Keratinocyte (primary cell): ENCODE measurements at regions not wholly inside any gene's neighbourhood (a gene's known extent, or its start where the extent isn't known, plus 50 kb on each side); places are given as distances from the start of the nearest gene placed in this dataset.

Experiments
- DNase-seq: peaks from one replicate; pipeline ENCODE4 v3.0.0-alpha.2; 2011; ENCODE audit warnings: low read depth, missing footprints, low spot score
- FAIRE-seq: peaks from 2 replicates; lab custom pipeline; 2011; peaks lifted over from hg19 to GRCh38; lab: Jason Lieb, UNC
- H2AFZ ChIP-seq: 2 replicates; pipeline ENCODE4 v1.6.0; 2012; ENCODE audit warnings: low read length, control low read depth, inconsistent platforms; ENCODE audit not compliant: control insufficient read depth
- H3K27ac ChIP-seq: 2 replicates; pipeline ENCODE4 v1.5.1; 2011; ENCODE audit warnings: low read length; ENCODE audit not compliant: control insufficient read depth, insufficient read depth
- H3K27me3 ChIP-seq: 3 replicates; pipeline ENCODE4 v1.6.0; 2011; ENCODE audit warnings: low read length; ENCODE audit not compliant: control insufficient read depth, insufficient read depth; ENCODE audit errors: extremely low read depth
- H3K36me3 ChIP-seq, 2 experiments: 2 replicates in 1 of 2; 3 replicates in 1 of 2; pipeline ENCODE4 v1.5.1; 2011; ENCODE audit warnings: low read length in 2 of 2, mild to moderate bottlenecking in 1 of 2; ENCODE audit not compliant: control insufficient read depth in 2 of 2, insufficient read depth in 2 of 2; ENCODE audit errors: extremely low read depth in 1 of 2
- H3K4me1 ChIP-seq: 3 replicates; pipeline ENCODE4 v1.5.1; 2011; ENCODE audit warnings: low read length; ENCODE audit not compliant: control insufficient read depth, insufficient read depth; ENCODE audit errors: extremely low read depth
- H3K4me2 ChIP-seq: 3 replicates; pipeline ENCODE4 v1.6.0; 2011; ENCODE audit warnings: low read depth, low read length; ENCODE audit not compliant: control insufficient read depth, insufficient read depth; ENCODE audit errors: extremely low read depth
- H3K4me3 ChIP-seq, 3 experiments: fragments of 200-600 bp in 1 of 3; sonication (generic) in 1 of 3; 2 replicates in 2 of 3; 3 replicates in 1 of 3; pipeline ENCODE4 v1.5.1; 2011 to 2016; ENCODE audit warnings: low read length in 3 of 3, mild to moderate bottlenecking in 3 of 3, control low read depth in 2 of 3, inconsistent platforms in 1 of 3, low read depth in 1 of 3, mixed read lengths in 1 of 3, mixed run types in 1 of 3, moderate library complexity in 1 of 3; ENCODE audit not compliant: control insufficient read depth in 2 of 3, insufficient read depth in 2 of 3; ENCODE audit errors: extremely low read depth in 1 of 3
- H3K79me2 ChIP-seq: 2 replicates; pipeline ENCODE4 v1.6.0; 2012; ENCODE audit warnings: low read length; ENCODE audit not compliant: control insufficient read depth, insufficient read depth
- H3K9ac ChIP-seq: 3 replicates; pipeline ENCODE4 v1.6.0; 2011; ENCODE audit warnings: low read length; ENCODE audit not compliant: control insufficient read depth, insufficient read depth; ENCODE audit errors: extremely low read depth
- H3K9me1 ChIP-seq: 3 replicates; pipeline ENCODE4 v1.6.0; 2011; ENCODE audit warnings: low read length; ENCODE audit not compliant: control insufficient read depth, insufficient read depth; ENCODE audit errors: extremely low read depth
- H3K9me3 ChIP-seq: 2 replicates; pipeline ENCODE4 v1.5.1; 2012; ENCODE audit warnings: low read depth, low read length; ENCODE audit not compliant: control insufficient read depth
- H4K20me1 ChIP-seq: 3 replicates; pipeline ENCODE4 v1.6.0; 2011; ENCODE audit warnings: low read length; ENCODE audit not compliant: control insufficient read depth, insufficient read depth; ENCODE audit errors: extremely low read depth
- EZH2 ChIP-seq: IDR thresholded peaks from one replicate; pipeline ENCODE4 v1.6.1; 2012; ENCODE audit warnings: inconsistent platforms, mild to moderate bottlenecking, low read length, moderate library complexity
- dilution Hi-C: fragments of 300-500 bp; cut with MboI; formaldehyde crosslinking; loops from one replicate; pipeline ENCODE4 v1.7.0; 2020; ENCODE audit warnings: low sequenced_read_pairs; ENCODE audit not compliant: extremely low pct_ligation_motif_present
- TF ChIP-seq, protein P1 (sequence below), 3 experiments: IDR thresholded peaks in 1 of 3; conservative IDR thresholded peaks in 1 of 3; optimal IDR thresholded peaks in 1 of 3; 2 replicates in 2 of 3; 3 replicates in 1 of 3; pipeline versions ENCODE3 to v1.5.1; 2011; ENCODE audit warnings: low read length in 3 of 3, mild to moderate bottlenecking in 3 of 3, moderate library complexity in 2 of 3, control low read depth in 1 of 3, inconsistent platforms in 1 of 3; ENCODE audit not compliant: insufficient read depth in 2 of 3; ENCODE audit errors: extremely low read depth in 1 of 3

DNA sequence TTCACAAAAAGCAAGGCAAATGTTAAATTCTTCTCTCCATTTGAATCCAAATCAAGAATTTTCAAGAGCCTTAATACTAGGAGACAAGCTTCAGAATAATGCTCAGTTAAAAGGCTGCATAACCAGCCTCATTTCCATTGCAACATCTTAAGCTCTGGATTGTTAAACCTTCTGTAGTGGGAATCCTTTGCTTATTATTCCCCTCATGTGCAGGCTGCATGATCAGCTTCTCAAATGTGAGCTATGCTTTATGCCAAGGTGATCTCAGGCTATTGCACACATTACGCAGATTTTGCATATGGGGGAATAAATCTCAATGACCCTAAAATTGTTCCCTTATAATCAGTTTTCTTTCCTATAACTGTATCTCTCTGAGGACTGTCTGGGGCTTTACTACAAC lies 71.7 kb upstream of the CCDC196 start:
- Histone ChIP-seq H4K20me1 (no peaks in the 10 kb centered on the region), H3K9ac (no peak overlapping the region), H3K27me3 (no peaks in the 10 kb centered on the region), H3K4me3 (no peak overlapping the region), H3K9me1 (no peaks in the 10 kb centered on the region), H3K79me2 (no peaks in the 10 kb centered on the region), H3K9me3 (no peaks in the 10 kb centered on the region), H3K4me2 (no peak overlapping the region), H2AFZ (no peak overlapping the region), H3K4me1 (no peaks in the 10 kb centered on the region), H3K36me3 (no peaks in the 10 kb centered on the region), H3K27ac (no peak overlapping the region)
- DNase-seq (no peak), FAIRE-seq (no peak)
- TF ChIP-seq EZH2 = no peak
- TF ChIP-seq, protein P1, sequence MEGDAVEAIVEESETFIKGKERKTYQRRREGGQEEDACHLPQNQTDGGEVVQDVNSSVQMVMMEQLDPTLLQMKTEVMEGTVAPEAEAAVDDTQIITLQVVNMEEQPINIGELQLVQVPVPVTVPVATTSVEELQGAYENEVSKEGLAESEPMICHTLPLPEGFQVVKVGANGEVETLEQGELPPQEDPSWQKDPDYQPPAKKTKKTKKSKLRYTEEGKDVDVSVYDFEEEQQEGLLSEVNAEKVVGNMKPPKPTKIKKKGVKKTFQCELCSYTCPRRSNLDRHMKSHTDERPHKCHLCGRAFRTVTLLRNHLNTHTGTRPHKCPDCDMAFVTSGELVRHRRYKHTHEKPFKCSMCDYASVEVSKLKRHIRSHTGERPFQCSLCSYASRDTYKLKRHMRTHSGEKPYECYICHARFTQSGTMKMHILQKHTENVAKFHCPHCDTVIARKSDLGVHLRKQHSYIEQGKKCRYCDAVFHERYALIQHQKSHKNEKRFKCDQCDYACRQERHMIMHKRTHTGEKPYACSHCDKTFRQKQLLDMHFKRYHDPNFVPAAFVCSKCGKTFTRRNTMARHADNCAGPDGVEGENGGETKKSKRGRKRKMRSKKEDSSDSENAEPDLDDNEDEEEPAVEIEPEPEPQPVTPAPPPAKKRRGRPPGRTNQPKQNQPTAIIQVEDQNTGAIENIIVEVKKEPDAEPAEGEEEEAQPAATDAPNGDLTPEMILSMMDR (optimal IDR thresholded peaks at IDR 0.05 in 1 of 3, IDR thresholded peaks at IDR 0.05 in 1 of 3, conservative IDR thresholded peaks at IDR 0.05 in 1 of 3; ENCODE audit: extremely low read depth in 1 of 3, insufficient read depth in 2 of 3, low read length in 3 of 3) = no peak
- dilution Hi-C loops = no loop called here

DNA sequence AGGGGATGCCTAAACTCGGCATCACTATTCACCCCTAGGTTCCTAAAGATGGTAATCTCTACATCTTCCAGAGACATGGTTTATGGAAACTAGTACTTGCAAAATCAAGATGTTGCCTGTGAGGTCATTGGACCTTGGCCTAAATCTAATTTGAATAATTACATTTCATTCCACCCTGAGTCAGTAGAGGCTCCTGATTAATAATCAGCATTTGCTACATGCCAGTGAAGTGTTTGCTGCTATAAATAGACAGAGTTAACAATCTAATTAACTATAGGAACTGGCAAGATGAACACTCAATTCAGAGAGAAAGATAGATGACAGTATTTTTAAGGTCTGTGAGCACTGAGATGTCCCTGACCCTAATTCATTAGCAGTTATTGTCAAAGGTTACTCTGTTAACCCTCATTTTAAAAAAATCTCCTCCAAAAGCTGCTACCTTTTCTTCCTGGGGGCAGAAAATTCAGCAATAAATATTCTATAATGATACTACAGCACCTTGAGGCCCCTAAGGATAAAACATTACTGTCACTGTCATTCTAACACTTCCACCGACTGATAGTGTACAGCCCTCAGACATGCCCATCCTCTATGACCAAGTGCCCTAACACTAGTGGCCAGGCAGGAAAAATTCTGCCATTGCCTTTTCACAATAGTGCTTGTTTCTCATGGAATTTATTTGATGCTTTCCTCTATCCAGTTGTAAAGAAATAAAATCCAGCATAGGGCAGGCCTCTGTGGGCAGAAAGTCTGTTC lies 65.7 kb upstream of the CCDC196 start:
- Histone ChIP-seq H3K4me1 (no peaks in the 10 kb centered on the region), H3K9me1 (no peaks in the 10 kb centered on the region), H3K36me3 (no peaks in the 10 kb centered on the region), H3K27me3 (no peaks in the 10 kb centered on the region), H3K9ac (no peak overlapping the region), H3K4me2 (no peak overlapping the region), H3K27ac (no peak overlapping the region), H3K4me3 (no peak overlapping the region), H3K9me3 (no peaks in the 10 kb centered on the region), H4K20me1 (no peaks in the 10 kb centered on the region), H3K79me2 (no peaks in the 10 kb centered on the region), H2AFZ (no peak overlapping the region)
- no peak for FAIRE-seq
- TF ChIP-seq, protein P1 (optimal IDR thresholded peaks at IDR 0.05 in 1 of 3, IDR thresholded peaks at IDR 0.05 in 1 of 3, conservative IDR thresholded peaks at IDR 0.05 in 1 of 3; ENCODE audit: extremely low read depth in 1 of 3, insufficient read depth in 2 of 3, low read length in 3 of 3) = no peak
- no peak for TF ChIP-seq EZH2
- no peak for DNase-seq
- dilution Hi-C loops = no loop called here
